HL-60 (cell line): ENCODE measurements at regions not wholly inside any gene's neighbourhood (a gene's known extent, or its start where the extent isn't known, plus 50 kb on each side); places are given as distances from the start of the nearest gene placed in this dataset.

Experiments used
- DNase-seq, 2 experiments: peaks; one replicate each; pipeline ENCODE4 v3.0.0-alpha.2; 2010 to 2020; ENCODE audit warnings: low read depth in 1 of 2, low spot score in 1 of 2
- H3K27ac ChIP-seq: fragments of 250-450 bp; sonication (Bioruptor Pico); replicated peaks from 2 replicates; pipeline ENCODE4 v1.5.1; 2020; ENCODE audit warnings: mild to moderate bottlenecking, moderate library complexity
- H3K27me3 ChIP-seq: fragments of 250-450 bp; sonication (Bioruptor Pico); 2 replicates; pipeline ENCODE4 v1.5.1; 2021; ENCODE audit warnings: mild to moderate bottlenecking, moderate library complexity; ENCODE audit not compliant: insufficient read depth, poor library complexity, severe bottlenecking
- H3K4me3 ChIP-seq: replicated peaks from 2 replicates; pipeline ENCODE4 v1.5.1; 2011; ENCODE audit warnings: mild to moderate bottlenecking, control low read depth, low read length; ENCODE audit not compliant: insufficient read depth
- CTCF ChIP-seq: IDR thresholded peaks from one replicate; pipeline ENCODE4 v1.5.1; 2011; ENCODE audit warnings: low read length, control low read depth, inconsistent platforms; ENCODE audit not compliant: insufficient read depth
- GABPA ChIP-seq: IDR thresholded peaks from 2 replicates; pipeline ENCODE4 v1.6.1; 2012; ENCODE audit warnings: low read depth
- POLR2AphosphoS5 ChIP-seq: IDR thresholded peaks from 2 replicates; pipeline ENCODE4 v1.6.1; 2012; ENCODE audit warnings: low read depth
- REST ChIP-seq: IDR thresholded peaks from 2 replicates; pipeline ENCODE4 v1.6.1; 2012; ENCODE audit warnings: low read depth; ENCODE audit not compliant: insufficient replicate concordance
- SPI1 ChIP-seq: IDR thresholded peaks from 2 replicates; pipeline ENCODE4 v1.6.1; 2012; ENCODE audit warnings: low read depth, mild to moderate bottlenecking, borderline replicate concordance

- H3K4me3 ChIP-seq: no peak overlapping the region
- no peak for DNase-seq
- no peaks in the 10 kb centered on the region for H3K27me3 ChIP-seq
- TF ChIP-seq SPI1 (no peak), GABPA (no peak), REST (no peak), CTCF (no peak), POLR2AphosphoS5 (no peak)
- H3K27ac ChIP-seq: no peak overlapping the region
These were observed 343.6 kb downstream of the ACTR3B start for GRCh38 chr7:153103202-153103601.

- H3K27me3 ChIP-seq: no peaks in the 10 kb centered on the region
- H3K4me3 ChIP-seq: no peak overlapping the region
- no peak for DNase-seq
- no peak overlapping the region for H3K27ac ChIP-seq
- TF ChIP-seq GABPA (no peak), SPI1 (no peak), CTCF (no peak), POLR2AphosphoS5 (no peak), REST (no peak)
These were observed 348.3 kb downstream of the ACTR3B start for GRCh38 chr7:153107826-153108225.

GRCh38 chr7:153109566-153109965 is 350.0 kb downstream of the ACTR3B start:
- no peak overlapping the region for H3K4me3 ChIP-seq
- TF ChIP-seq GABPA (no peak), REST (no peak), CTCF (no peak), POLR2AphosphoS5 (no peak), SPI1 (no peak)
- DNase-seq: no peak
- H3K27ac ChIP-seq: no peak overlapping the region
- H3K27me3 ChIP-seq: no peaks in the 10 kb centered on the region
